NCI-H345 (cell line): ENCODE measurements at regions not wholly inside any gene's neighbourhood (a gene's known extent, or its start where the extent isn't known, plus 50 kb on each side); places are given as distances from the start of the nearest gene placed in this dataset.
"Not testable (repeated sequence)": the region's sequence is repeated elsewhere in the genome, so short reads cannot be mapped to it uniquely, and the experiment has no call there.

Source experiments
- DNase-seq: peaks from one replicate; lab custom pipeline; 2025; lab: John Stamatoyannopoulos, UW

DNA sequence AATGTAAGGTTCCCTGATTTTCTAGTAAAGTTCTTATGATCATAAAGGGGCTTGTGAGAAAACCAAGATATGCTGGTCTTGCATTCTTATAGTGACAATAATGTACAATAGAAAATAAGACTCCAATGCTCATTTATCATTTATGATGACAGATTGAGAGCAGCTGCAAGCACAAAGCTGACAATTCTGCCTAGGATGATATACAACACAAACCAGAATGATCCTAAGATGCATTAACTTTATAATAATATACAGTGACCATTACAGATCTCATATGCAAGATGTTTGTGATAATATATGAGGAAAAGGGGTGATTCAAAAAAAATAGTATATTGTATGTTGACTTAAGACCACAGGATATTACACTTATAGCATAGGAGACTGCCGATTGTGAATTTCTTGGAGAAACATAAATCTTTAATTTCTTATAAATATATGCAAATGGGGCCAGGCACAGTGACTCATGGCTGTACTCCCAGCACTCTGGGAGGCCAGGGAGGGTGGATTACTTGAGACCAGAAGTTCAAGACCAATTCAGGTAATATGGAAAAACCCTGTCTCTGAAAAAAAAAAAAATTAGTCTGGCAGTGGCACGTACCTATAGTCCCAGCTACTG, 387.0 kb downstream of the ZBBX start:
- no peak for DNase-seq

DNA sequence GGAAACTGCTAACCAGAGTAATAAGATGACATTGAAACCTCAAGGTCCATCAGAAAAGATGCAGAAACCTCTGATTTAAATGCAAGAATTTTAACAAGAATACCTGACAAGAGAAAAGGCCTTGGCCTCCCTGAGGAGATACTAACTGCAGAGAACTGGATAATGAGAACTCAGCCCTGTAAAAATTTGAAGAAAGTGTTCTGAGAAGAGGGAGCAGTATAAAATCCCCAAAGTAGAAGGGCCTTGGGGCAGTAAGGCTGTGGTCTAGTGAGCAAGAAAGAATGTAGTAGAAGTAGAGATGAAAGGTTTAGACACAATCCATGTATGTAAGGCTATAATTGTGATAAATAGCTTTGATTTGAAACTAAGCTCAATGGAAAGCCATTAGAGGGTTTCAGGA, 394.1 kb downstream of the ZBBX start:
- no peak for DNase-seq

DNA sequence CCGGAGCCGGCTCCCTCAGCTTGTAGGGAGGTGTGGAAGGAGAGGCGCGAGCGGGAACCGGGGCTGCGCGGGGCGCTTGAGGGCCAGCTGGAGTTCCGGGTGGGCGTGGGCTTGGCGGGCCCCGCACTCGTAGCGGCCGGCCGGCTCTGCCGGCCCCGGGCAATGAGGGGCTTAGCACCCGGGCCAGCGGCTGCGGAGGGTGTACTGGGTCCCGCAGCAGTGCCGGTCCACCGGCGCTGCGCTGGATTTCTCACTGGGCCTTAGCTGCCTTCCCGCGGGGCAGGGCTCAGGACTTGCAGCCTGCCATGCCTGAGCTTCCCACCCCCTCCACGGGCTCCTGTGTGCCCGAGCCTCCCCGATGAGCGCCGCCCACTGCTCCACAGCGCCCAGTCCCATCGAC, 404.3 kb downstream of the ZBBX start:
- DNase-seq, result not testable (repeated sequence)

DNA sequence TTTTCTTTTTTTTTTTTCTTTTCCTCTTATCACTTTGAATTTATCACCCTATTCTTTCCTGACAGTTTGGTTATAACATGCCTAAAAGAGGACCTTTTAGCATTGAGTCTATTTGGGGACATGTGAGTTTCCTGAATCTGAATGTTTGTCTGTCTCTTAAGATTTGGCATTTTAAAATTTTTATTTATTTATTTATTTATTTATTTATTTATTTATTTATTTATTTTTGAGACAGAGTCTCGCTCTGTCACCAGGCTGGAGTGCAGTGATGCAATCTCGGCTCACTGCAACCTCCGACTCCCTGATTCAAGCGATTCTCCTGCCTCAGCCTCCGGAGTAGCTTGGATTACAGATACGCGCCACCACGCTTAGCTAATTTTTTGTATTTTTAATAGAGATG, 412.4 kb downstream of the ZBBX start:
- not testable (repeated sequence) for DNase-seq

DNA sequence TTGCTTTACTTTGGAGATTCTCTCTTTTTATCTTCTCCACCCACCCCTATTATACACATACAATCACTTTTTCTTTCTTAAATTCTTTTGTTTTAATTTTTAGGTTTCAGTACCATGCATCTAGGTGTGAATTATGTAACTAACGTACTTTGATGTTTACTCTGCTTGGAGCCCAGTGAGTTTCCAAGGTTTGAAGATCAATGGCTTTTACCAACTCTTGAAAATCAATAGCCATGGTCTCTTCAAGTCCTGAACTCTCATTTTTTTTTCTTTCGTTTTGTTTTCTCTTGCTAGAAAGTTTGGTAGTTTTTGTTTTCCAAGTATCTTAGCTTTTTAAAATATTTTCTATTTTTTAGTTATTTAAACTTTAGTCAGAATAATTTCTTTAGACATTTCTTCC, 417.2 kb downstream of the ZBBX start:
- no peak for DNase-seq

DNA sequence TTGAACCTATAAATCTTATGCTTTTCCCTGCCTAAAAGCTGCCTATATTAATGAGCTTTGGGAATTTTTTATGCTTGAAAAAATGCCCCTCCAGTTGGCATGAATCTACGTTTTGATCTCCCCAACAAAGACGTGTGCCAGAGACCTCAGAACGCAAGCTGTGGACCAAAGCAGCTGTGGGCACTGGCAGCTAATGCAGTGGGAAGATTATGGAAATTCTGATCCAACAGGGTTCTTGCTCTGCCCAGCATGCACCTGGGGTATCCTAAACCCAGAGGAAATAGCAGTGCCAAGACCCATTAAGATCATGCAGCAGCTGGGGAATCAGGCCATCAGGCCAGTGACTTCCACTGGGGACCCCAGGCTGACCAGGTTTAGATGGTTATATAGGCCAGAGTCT, 423.0 kb downstream of the ZBBX start:
- DNase-seq, result no peak

- no peak for DNase-seq
Observed at GRCh38 chr3:166955201-166955939, 424.7 kb downstream of the ZBBX start.

GRCh38 chr3:166934879-166935278, 445.2 kb downstream of the ZBBX start:
- DNase-seq, result no peak

DNA sequence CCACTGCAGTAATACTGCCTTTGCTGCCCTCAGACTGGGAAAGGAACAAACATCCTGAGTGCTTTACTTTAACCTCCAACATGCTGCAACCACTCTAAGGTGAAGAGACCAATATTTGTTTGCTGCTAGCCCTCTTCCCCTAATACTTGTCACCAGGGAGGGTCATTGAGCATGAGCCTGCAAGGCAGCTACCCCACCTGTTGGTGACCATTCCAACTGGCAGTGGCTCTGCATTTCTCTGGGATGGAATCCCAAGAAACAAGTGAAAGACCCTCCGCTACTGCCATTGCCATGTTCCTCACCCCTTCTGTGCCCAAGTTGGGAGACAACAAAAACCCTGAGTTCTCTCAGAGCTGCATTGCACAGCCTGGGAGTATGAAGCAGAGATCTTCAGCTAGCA, 462.7 kb downstream of the ZBBX start:
- DNase-seq, result no peak

GRCh38 chr3:166902374-166902773, 477.7 kb downstream of the ZBBX start:
- DNase-seq, result no peak

DNA sequence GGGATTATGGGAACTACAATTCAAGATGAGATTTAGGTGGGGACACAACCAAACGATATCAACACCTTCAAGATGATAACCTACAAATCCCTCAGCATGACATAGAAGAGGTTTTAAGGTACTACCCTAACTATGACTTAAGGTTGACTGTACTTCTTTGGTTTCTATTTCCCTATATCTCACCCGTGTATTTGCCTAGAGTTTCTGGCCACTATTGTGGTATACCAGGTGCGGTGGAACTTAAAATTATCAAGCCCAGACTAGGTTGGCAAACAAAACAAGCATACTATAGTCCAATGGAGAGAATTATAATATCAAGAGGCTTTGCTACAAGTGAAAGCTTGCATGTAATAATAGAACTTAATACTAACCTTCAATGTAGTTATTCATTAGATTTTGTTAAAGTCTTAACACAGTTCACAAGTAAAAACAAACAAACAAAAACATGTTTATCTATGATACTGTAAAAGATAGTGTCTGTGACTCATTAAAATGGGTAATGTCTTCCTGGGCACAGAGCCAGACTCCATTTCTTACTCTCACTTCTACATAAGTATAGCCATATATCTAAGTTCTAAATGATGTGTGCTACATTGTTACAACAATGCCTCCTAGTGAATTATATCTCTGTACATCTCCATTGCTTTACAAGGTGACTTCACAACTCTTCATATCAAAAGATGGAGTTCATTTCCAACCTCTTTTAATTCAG, 479.1 kb downstream of the ZBBX start:
- no peak for DNase-seq

- no peak for DNase-seq
Observed at GRCh38 chr3:166897811-166898210, 482.3 kb downstream of the ZBBX start.

- DNase-seq, result no peak
Observed at GRCh38 chr3:166889241-166889640, 490.9 kb downstream of the ZBBX start.

DNA sequence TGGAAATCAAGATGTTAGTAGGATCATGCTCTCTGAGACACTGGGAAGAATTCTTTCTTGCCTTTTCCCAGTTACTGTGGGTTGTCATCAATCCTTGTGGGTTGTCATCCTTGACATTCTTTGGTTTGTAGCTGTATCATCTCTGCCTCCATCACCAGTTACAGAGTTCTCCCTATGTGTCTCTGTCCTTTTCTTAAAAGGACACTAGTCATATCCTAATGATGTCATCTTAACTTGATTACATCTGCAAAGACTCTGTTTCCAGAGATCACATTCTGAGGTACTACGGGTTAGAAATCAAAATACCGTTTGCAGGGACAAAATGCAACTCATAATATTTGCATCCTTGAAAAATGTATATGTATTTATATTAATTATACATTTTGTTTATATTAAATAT, 500.4 kb downstream of the ZBBX start:
- DNase-seq, result no peak

GRCh38 chr3:166877971-166878370, 502.1 kb downstream of the ZBBX start:
- no peak for DNase-seq

DNA sequence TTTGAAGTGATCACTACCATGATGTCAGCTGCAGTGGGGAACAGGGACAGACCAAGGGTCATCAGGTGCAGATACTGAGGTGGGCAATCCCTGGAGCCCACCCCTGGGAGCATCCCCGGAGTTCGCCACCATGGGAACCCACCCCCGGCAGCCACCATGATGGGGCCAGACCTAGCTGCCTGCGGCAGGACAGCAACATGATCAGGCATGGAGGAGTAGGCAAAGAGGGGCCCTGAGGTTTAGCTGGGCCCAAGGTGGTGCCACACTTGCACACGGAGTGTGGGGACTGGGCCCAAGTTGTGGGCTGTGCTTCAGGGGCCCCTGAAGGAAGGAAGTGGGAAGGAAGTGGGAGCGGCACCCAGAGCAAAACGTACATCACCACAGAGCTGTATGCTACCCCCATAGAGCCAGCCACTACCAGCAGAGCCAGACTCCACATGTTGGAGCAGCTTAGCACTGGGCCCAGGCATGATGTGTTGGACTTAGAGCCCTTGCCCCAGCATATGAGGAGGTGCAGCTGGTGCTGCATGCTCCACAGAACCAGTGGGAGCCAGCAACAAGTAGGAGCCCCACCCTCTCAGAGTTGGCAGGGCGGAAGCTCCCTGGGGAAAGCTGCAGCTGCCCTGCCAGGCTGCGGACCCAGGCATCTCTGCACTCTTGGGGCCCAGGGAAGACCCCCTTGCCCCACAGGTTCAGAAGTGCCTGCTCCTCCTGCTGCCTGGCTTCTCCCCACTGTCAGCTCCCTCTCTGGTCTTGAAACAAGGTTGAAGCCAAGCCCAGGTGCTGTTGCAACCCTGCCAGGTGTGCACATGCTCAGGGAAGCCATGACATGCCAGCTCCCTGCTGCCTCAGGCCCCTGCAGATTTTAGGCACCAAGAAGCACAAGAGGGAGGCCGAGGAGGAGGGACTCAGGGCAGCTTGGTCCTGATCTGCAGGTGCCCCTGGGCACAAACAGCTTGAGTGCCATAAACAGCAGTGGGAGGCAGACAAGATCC, 515.3 kb downstream of the ZBBX start:
- DNase-seq, result no peak

- no peak for DNase-seq
Observed at GRCh38 chr3:166860217-166860616, 519.9 kb downstream of the ZBBX start.

GRCh38 chr3:166844329-166844728, 535.8 kb downstream of the ZBBX start:
- no peak for DNase-seq

DNA sequence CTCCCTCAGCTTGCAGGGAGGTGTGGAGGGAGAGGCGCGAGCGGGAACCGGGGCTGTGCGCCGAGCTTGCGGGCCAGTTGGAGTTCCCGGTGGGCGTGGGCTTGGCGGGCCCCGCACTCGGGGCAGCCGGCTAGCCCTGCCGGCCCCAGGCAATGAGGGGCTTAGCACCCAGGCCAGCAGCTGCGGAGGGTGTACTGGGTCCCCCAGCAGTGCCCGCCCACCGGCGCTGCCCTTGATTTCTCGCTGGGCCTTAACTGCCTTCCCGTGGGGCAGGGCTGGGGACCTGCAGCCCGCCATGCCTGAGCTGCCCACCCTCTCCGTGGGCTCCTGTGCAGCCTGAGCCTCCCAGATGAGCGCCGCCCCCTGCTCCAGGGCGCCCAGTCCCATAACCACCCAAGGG, 537.3 kb downstream of the ZBBX start:
- DNase-seq, result not testable (repeated sequence)

DNA sequence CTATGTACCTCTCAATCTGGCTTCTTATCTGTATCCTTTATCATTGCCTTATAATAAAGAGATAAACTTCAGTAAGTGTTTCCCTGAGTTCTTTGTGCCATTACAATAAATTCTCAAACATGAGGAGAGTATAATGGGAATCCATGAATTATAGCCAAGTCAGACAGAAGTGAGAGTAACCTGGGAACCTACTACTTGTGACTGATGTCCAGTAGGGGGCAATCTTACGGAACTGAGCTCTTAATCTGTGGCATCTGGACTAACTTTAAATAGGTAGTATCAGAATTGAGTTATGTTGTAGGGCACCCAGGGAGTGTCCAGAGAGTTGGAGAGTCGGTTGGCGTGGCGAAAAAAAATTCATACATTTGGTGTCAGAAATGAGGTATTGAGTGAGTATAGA, 542.6 kb downstream of the ZBBX start:
- no peak for DNase-seq

DNA sequence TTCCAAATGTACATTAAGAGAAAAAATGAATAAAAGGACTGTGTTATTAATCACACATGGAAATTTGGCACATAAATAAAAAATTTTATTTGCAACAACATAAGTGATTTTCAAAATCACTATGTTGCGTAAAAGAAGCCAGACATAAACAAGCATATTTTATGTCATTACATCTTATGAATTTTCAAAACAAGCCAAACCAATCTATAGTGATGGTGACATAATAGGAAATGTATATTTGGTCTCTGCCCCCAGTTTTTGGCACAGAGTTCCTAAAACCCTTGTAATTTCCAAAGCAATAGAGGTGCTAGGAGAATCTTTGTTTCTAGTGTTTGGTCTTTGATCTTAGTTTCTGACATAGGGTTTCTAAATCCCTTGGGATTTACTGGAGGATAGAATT, 543.3 kb downstream of the ZBBX start:
- no peak for DNase-seq

DNA sequence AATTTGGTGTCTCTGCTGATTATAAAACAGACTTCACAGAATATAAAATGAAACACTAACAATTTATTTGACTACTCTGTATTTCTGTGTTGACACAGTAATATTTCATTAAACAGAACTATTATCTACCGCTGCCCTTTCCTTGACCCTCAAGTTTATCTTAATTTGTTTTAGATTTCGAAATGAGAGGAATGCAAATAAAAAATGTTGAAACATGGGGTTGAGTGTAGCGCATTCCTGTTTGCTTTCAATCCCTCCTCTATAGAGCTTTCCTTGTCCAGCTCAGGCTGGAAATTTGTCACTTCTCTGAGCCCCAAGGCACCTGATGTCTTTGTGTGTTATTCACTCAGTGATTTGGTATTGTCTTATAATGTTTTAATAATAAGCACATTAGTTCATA, 550.2 kb downstream of the ZBBX start:
- DNase-seq, result no peak
